Colonic mucosa (tissue), 4 donors: ENCODE measurements at regions not wholly inside any gene's neighbourhood (a gene's known extent, or its start where the extent isn't known, plus 50 kb on each side); places are given as distances from the start of the nearest gene placed in this dataset.

ENCODE experiments used
- DNase-seq: peaks from one replicate; pipeline ENCODE4 v3.0.0-alpha.2; 2020
- H3K27ac ChIP-seq: fragments of 200-600 bp; one replicate; pipeline ENCODE4 v1.8.0; 2021
- H3K27me3 ChIP-seq: fragments of 200-600 bp; one replicate; pipeline ENCODE4 v1.8.0; 2021
- H3K36me3 ChIP-seq: fragments of 200-600 bp; one replicate; pipeline ENCODE4 v1.8.0; 2021
- H3K4me1 ChIP-seq: fragments of 200-600 bp; one replicate; pipeline ENCODE4 v1.8.0; 2021; ENCODE audit warnings: mild to moderate bottlenecking
- H3K4me3 ChIP-seq: fragments of 200-600 bp; one replicate; pipeline ENCODE4 v1.8.0; 2021
- H3K9ac ChIP-seq, 2 donors: one replicate each; pipeline ENCODE4 v1.7.0; 2013; ENCODE audit warnings: control low read depth in 2 of 2, low read depth in 2 of 2, low read length in 2 of 2
- H3K9me3 ChIP-seq: fragments of 200-600 bp; one replicate; pipeline ENCODE4 v1.8.0; 2021
- CTCF ChIP-seq: fragments of 200-600 bp; IDR thresholded peaks from one replicate; pipeline ENCODE4 v1.8.0; 2022; ENCODE audit warnings: antibody characterized with exemption, mild to moderate bottlenecking
- intact Hi-C: fragments of 100-400 bp; cut with DNase I; formaldehyde crosslinking; loops from one replicate; pipeline ENCODE4 v1.14.1; 2022
- donor health status: healthy.
- donor health status: DM: no; HTN: no; CAD: no.
- donor health status: DM: no; HTN: no; CAD: no.

DNA sequence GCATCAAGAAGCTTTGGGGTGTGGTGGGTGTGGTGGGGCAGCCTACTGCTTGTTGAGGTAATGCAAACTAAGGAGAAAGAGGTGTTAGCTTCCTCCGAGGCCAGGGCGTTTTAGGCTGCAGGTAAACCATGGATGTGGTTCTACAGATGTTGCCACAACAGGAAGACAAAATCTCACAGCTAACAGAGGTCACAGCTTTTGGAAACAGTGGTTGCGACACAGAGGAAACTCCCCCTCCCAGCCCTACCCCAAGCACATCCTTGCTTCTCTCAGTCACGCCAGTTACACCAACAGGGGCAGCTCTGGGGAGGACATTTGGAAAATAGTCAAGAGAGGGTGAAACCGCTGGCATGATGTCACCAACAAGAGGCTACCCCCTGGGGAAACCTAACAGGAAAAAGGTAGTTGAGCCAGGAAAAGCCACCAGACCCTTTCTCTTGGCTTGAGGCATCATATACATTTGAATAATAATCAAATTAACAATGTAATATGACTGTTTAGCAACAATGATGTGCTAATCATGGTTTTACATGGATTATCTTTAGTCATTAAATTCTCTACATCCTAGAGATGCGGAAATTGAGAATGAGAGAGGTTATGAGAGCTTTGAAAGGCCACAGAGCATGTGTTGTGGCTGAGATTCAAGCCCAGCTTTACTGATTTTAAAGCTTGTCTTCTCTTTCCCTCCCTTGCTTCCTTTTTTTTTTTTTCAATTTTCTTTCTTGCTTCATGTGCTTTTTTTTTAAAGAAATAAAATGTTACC, 82.2 kb upstream of the IL12B start:
- Histone ChIP-seq H3K4me1 (no peaks in the 10 kb centered on the region), H3K36me3 (no peaks in the 10 kb centered on the region), H3K27me3 (no peaks in the 10 kb centered on the region), H3K9ac (no peak overlapping the region), H3K9me3 (no peaks in the 10 kb centered on the region), H3K27ac (no peak overlapping the region), H3K4me3 (no peak overlapping the region)
- TF ChIP-seq CTCF: no peak
- intact Hi-C loops: no loop called here
- peak; percentile 20 for DNase-seq

GRCh38 chr5:159414021-159414420, 83.7 kb upstream of the IL12B start:
- Histone ChIP-seq H3K4me1 (no peaks in the 10 kb centered on the region), H3K4me3 (no peak overlapping the region), H3K27me3 (no peaks in the 10 kb centered on the region), H3K9ac (no peak overlapping the region), H3K36me3 (no peaks in the 10 kb centered on the region), H3K27ac (no peak overlapping the region), H3K9me3 (no peaks in the 10 kb centered on the region)
- no peak for TF ChIP-seq CTCF
- intact Hi-C loops: no loop called here
- no peak for DNase-seq

GRCh38 chr5:159415301-159415937, 85.1 kb upstream of the IL12B start:
- Histone ChIP-seq H3K9ac (no peak overlapping the region), H3K27ac (no peak overlapping the region), H3K4me1 (no peaks in the 10 kb centered on the region), H3K4me3 (peak overlapping the region; percentile 7), H3K9me3 (no peaks in the 10 kb centered on the region), H3K27me3 (no peaks in the 10 kb centered on the region), H3K36me3 (no peaks in the 10 kb centered on the region)
- DNase-seq: no peak
- intact Hi-C loops: no loop called here
- no peak for TF ChIP-seq CTCF

DNA sequence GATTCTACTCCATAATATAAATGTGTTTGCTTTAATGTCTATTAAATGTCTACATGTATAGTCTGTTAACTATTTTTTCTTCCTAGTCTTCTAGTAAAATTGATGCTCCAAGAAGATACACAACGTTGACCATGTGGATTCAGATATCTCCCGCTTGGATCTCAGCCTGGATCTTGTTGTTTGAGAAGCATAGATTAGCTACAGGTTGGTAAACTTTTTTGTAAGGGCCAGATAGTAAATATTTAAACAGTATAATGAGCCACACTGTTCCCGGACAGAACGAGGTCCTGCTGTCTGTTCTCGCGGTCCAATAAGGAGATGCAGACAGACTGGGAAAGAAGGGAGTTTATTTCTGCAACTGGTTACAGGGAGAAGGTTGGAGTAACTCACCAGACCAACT, 86.2 kb upstream of the IL12B start:
- no peak overlapping the region for H3K27ac ChIP-seq
- DNase-seq: no peak

DNA sequence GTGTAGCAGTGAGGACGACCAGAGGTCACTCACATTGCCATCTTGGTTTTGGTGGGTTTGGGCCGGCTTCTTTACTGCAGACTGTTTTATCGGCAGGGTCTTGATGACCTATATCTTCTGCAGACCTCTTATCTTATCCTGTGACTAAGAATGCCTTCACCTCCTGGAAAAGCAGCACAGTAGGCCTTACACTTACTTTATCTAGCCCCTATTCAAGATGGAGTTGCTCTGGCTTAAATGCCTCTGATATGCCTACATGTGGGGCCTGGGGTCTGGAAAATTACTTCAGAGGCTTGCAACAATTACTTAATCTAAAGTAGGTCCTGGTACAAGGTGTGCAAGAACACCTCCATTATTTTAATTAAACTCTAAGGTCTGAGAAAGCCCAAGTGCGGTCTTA, 86.9 kb upstream of the IL12B start:
- Histone ChIP-seq H3K9ac (no peak overlapping the region), H3K27ac (no peak overlapping the region), H3K9me3 (no peaks in the 10 kb centered on the region), H3K27me3 (no peaks in the 10 kb centered on the region), H3K4me3 (no peak overlapping the region), H3K4me1 (no peaks in the 10 kb centered on the region), H3K36me3 (no peaks in the 10 kb centered on the region)
- intact Hi-C loops: no loop called here
- DNase-seq: no peak
- no peak for TF ChIP-seq CTCF

More for the DNA sequence above, 86.2 kb upstream of the IL12B start:
- no peak overlapping the region for H3K4me3 ChIP-seq
- no peak overlapping the region for H3K9ac ChIP-seq
- intact Hi-C loops: no loop called here
- no peaks in the 10 kb centered on the region for H3K27me3 ChIP-seq
- H3K36me3 ChIP-seq: no peaks in the 10 kb centered on the region
- no peaks in the 10 kb centered on the region for H3K4me1 ChIP-seq
- no peaks in the 10 kb centered on the region for H3K9me3 ChIP-seq
- TF ChIP-seq CTCF: no peak
